ENCODE measurements at regions not wholly inside any gene's neighbourhood (a gene's known extent, or its start where the extent isn't known, plus 50 kb on each side); places are given as distances from the start of the nearest gene placed in this dataset.

DNA sequence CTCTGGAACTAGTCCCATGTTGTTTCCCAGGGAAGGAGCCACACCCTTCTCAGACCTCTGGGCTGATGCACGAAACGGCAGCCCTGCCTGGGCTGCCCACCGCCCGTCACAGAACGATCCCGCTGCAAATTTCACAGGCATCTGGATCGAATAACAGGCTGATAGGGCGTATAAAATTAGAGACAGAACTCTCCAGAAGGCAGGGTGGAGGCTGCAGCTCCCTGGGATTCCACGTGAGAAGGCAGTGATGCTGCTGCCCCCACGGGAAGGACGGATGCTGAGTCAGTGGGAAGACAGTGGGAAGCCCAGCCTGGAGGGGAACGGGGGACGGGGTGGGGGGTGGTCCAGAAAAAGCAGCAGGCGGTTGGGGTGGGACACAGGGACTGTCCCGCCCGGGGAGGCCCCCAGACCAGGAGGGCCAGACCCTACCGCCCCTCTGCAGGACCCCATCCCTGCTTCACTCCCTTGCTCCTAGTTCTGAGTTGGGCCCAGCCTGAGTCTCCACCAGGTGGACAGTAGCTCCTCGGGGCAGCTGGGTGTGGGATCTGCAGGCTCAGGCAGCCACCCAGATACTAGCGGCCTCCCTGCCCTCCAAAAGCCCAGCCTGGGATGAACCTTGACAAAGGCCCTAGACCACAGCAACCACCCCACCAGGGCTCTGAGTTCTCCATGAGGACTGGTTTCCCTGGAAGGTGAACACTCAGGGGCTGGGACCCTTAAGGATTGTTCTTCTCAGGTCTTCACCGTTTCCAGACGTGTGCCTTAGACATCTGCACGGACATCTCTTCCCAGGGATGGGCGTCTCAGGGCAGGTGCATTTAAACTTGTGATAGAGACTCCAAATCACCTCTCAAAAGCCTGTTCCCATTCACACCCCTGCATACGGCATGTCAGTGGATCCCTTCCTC, 117.8 kb downstream of the METRNL start:
- no peak overlapping the region for H3K9ac ChIP-seq
- peaks cover 89% of the 10 kb centered on the region for H3K4me1 ChIP-seq

DNA sequence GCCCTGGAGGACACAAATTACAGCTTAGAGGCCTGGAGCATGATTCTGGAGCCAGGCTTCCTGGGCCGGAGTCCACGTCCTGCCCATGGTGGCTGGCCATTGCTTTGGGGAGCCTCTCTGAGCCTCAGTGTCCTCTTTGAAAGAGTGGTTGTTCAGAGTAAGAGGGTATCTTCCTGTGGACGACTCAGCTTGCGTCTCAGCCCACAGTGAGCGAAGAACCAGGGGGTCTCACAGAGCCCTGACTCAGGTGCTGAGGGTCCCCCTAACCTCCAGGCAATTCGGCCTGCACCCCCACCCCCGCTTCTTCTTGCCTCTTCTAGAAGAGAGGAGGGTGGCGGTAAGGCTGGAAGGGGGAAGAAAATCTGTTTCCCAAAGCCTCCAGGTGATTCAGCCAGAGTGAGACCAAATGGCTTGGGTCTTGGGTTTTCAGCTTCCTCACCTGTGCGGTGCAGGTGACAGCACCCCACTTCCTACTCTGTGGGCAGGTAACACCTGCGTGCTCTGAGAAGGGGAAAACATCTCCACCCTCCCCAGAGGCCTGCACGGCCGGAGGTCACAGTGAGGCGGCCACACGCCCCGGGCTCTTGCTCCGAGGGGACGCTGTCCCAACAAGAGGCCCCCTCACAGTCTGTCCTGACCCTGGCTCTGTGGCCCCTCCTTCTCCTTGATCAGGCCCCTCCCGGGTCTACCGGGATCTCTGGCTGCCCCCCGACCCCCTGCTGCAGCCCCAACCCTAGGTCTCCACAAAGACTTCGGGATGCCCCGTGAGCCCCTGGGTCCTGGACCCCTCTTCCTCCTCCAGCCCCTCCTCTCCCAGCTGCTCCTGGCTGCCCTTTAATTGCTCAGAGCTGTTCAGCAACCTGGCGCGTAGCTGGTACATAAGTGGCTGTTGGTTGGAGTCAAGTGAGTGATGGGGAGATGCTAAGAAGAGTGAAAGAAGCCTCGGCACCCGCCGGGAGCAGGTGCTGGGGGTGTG, 119.2 kb downstream of the METRNL start:
- no peaks in the 10 kb centered on the region for H4K20me1 ChIP-seq
- H3K27me3 ChIP-seq, result no peaks in the 10 kb centered on the region
- H3K9me3 ChIP-seq, result peaks cover 7% of the 10 kb centered on the region; the same call in 1 of the 2 replicates
- H3K4me1 ChIP-seq, result peaks cover 99% of the 10 kb centered on the region
- TF ChIP-seq Cebpa-rat (IDR thresholded peaks at IDR 0.05), result no peak
- H3K4me2 ChIP-seq, result peak overlapping the region; percentile 99
- no peaks in the 10 kb centered on the region for H3K36me3 ChIP-seq
- peak overlapping the region; percentile 58 for H3K4me3 ChIP-seq
- peak overlapping the region; percentile 68 for H3K9ac ChIP-seq
- H3K27ac ChIP-seq, result peak overlapping the region; percentile 80

More for the DNA sequence above, 117.8 kb downstream of the METRNL start:
- peaks cover 7% of the 10 kb centered on the region; the same call in 1 of the 2 replicates for H3K9me3 ChIP-seq
- H3K36me3 ChIP-seq, result no peaks in the 10 kb centered on the region
- no peaks in the 10 kb centered on the region for H4K20me1 ChIP-seq
- no peak for TF ChIP-seq Cebpa-rat (IDR thresholded peaks at IDR 0.05)
- H3K27me3 ChIP-seq, result no peaks in the 10 kb centered on the region
- H3K4me2 ChIP-seq, result peak overlapping the region; percentile 82
- H3K4me3 ChIP-seq, result no peak overlapping the region
- no peak overlapping the region for H3K27ac ChIP-seq

DNA sequence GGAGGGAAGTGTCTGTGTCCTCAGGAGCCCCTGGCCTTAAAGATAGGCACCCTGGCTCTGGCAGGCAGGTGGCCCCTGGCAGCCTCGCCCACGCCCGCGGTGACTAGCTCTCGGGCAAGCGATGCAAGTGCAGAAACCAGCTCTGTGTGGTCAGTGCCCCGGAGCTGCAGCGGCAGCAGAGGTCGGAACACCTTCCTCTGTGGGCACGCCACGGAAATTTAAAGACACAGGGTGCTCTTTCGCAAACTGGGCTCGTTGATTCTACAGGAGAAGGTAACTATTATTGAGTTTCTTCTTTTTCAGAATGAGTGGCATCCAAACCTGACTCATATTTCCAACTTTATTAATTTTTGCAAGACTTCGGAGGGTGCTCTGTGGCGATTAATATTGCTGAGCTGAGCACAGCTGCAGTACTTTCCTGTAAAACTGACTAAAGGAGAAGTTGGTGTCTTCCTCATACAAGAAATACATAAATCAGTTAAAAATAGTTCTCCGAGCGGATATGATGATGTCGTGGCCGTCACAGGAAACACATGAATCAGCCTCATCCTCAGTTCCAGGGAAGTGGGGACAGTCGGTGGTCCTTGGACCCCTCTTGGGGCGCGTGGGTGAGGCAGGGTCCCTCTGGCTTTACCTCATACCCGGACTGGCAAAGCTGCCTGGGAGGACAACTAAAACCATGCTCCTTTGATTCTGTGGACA, 120.2 kb downstream of the METRNL start:
- Histone ChIP-seq H3K9ac (peak overlapping the region; percentile 68), H3K27ac (peak overlapping the region; percentile 80), H3K36me3 (no peaks in the 10 kb centered on the region)

GRCh38 chr17:83200231-83200699, 120.9 kb downstream of the METRNL start:
- no peaks in the 10 kb centered on the region for H4K20me1 ChIP-seq
- peak overlapping the region; percentile 99 for H3K4me2 ChIP-seq
- peak overlapping the region; percentile 56 for H3K9ac ChIP-seq
- no peaks in the 10 kb centered on the region for H3K9me3 ChIP-seq
- no peak for TF ChIP-seq Cebpa-rat (IDR thresholded peaks at IDR 0.05)
- H3K4me3 ChIP-seq, result peak overlapping the region; percentile 58
- H3K27ac ChIP-seq, result peak overlapping the region; percentile 80
- no peaks in the 10 kb centered on the region for H3K36me3 ChIP-seq
- peaks cover 99% of the 10 kb centered on the region for H3K4me1 ChIP-seq
- no peaks in the 10 kb centered on the region for H3K27me3 ChIP-seq

More for the DNA sequence above, 120.2 kb downstream of the METRNL start:
- peaks cover 99% of the 10 kb centered on the region for H3K4me1 ChIP-seq
- no peaks in the 10 kb centered on the region for H4K20me1 ChIP-seq
- TF ChIP-seq Cebpa-rat (IDR thresholded peaks at IDR 0.05), result no peak
- H3K9me3 ChIP-seq, result peaks cover 2% of the 10 kb centered on the region; the same call in 1 of the 2 replicates
- H3K4me3 ChIP-seq, result peak overlapping the region; percentile 58
- H3K4me2 ChIP-seq, result peak overlapping the region; percentile 99
- no peaks in the 10 kb centered on the region for H3K27me3 ChIP-seq

DNA sequence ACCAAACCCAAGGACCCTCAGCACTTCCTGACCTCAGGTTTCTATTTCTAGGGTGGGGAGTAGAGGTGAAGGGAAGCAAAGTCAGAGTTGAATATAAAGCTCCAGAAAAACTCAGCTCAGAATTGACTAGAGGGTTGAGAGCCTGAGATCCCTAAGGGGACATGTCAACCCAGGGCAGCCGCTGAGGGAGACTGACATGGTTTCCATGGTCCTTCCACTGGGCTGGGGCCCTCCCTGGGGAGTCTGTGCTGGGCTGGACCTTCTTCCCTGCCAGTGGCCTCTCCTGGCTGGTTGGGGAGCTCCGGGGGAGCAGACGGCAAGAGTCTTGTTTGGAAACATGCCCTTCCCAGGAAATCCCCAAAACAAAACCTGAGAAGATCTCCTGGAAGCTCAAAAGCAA, 121.3 kb downstream of the METRNL start:
- peak overlapping the region; percentile 99 for H3K4me2 ChIP-seq

DNA sequence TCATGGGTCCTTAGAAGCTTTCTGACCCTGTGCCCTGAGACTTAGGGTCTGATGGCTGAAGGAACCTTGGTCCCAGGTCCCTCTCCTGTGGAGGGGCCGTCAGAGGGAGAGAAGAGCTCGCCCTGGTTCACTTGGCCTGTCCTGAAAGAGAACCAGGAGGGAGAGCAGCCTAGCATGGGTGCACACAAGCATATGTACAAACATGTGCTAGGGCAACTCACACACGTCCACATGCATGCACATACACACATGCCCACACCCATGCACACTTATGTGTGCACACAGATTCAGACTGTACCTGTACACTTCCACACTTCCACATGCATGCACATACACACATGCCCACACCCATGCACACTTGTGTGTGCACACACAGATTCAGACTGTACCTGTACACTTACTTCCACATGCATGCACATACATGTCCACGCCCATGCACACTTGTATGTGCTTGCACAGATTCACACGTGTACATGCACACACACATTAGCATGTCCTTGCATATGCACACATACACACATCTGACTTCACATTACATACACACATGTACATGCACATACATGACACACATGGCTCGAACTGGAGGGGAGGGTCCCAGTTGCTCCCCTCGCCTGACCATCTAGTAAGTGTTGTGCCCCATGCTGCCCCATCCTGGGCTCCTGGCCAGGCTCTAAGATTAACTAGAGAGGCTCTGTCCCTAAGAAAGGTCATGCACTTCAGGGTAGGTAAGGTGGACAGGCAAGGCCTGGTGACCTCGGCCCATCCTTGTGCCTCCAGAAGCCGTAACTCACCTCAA, 122.0 kb downstream of the METRNL start:
- Histone ChIP-seq H3K27me3 (no peaks in the 10 kb centered on the region), H3K4me3 (no peak overlapping the region), H3K27ac (peak overlapping the region; percentile 80), H3K36me3 (no peaks in the 10 kb centered on the region), H3K9me3 (no peaks in the 10 kb centered on the region), H3K4me1 (peaks cover 95% of the 10 kb centered on the region), H3K4me2 (peak overlapping the region; percentile 99), H3K9ac (peak overlapping the region; percentile 56; the same call in 1 of the 2 replicates), H4K20me1 (no peaks in the 10 kb centered on the region)
- TF ChIP-seq Cebpa-rat (IDR thresholded peaks at IDR 0.05), result no peak

More for the DNA sequence above, 121.3 kb downstream of the METRNL start:
- TF ChIP-seq Cebpa-rat (IDR thresholded peaks at IDR 0.05), result no peak
- Histone ChIP-seq H3K4me1 (peaks cover 95% of the 10 kb centered on the region), H4K20me1 (no peaks in the 10 kb centered on the region), H3K27me3 (no peaks in the 10 kb centered on the region), H3K36me3 (no peaks in the 10 kb centered on the region), H3K4me3 (no peak overlapping the region), H3K9me3 (no peaks in the 10 kb centered on the region), H3K9ac (peak overlapping the region; percentile 56), H3K27ac (peak overlapping the region; percentile 80)

- H3K4me1 ChIP-seq, result peaks cover 95% of the 10 kb centered on the region
- H3K4me2 ChIP-seq, result peak overlapping the region; percentile 99; the same call in 1 of the 2 replicates
- no peak for TF ChIP-seq Cebpa-rat (IDR thresholded peaks at IDR 0.05)
- H4K20me1 ChIP-seq, result no peaks in the 10 kb centered on the region
- no peak overlapping the region for H3K9ac ChIP-seq
- H3K27ac ChIP-seq, result 0 out of 2 replicates have a peak overlapping the region, but pooled peaks have one; percentile 42
- H3K9me3 ChIP-seq, result no peaks in the 10 kb centered on the region
- H3K4me3 ChIP-seq, result no peak overlapping the region
- no peaks in the 10 kb centered on the region for H3K27me3 ChIP-seq
- no peaks in the 10 kb centered on the region for H3K36me3 ChIP-seq
Measured at GRCh38 chr17:83202002-83203000, 122.9 kb downstream of the METRNL start.
